ENCODE measurements at regions not wholly inside any gene's neighbourhood (a gene's known extent, or its start where the extent isn't known, plus 50 kb on each side); places are given as distances from the start of the nearest gene placed in this dataset.
"Not testable (repeated sequence)": the region's sequence is repeated elsewhere in the genome, so short reads cannot be mapped to it uniquely, and the experiment has no call there.

- in situ Hi-C loops (cut with MboI; ENCODE audit: low sequenced_read_pairs in 4 of 4), result no loop called here
- Histone ChIP-seq H3K27me3 (no peaks in the 10 kb centered on the region), H3K36me3 (no peaks in the 10 kb centered on the region), H3K27ac (no peak overlapping the region), H3K4me1 (no peaks in the 10 kb centered on the region), H3K4me3 (no peak overlapping the region), H3K9me3 (no peaks in the 10 kb centered on the region)
- DNase-seq, result no peak
- ATAC-seq, result no peak
- intact Hi-C loops (cut with DNase I; ENCODE audit: low total_unique reads), result no loop called here
- TF ChIP-seq POLR2A (IDR thresholded peaks at IDR 0.05) (no peak), CTCF (IDR thresholded peaks at IDR 0.05 in 4 of 5, conservative IDR thresholded peaks at IDR 0.05 in 1 of 5) (no peak)
These were observed 383.6 kb downstream of the BCKDHB start for GRCh38 chr6:80489911-80490635.

- DNase-seq (no peak), ATAC-seq (no peak)
- intact Hi-C loops (cut with DNase I; ENCODE audit: low total_unique reads), result no loop called here
These were observed 381.7 kb downstream of the BCKDHB start for GRCh38 chr6:80488190-80488589.

GRCh38 chr6:80485494-80485893 lies 379.0 kb downstream of the BCKDHB start:
- H3K27me3 ChIP-seq; H3K36me3 ChIP-seq; H3K4me3 ChIP-seq; H3K9me3 ChIP-seq; in situ Hi-C loops (cut with MboI; ENCODE audit: low sequenced_read_pairs in 4 of 4); H3K4me1 ChIP-seq; DNase-seq; H3K27ac ChIP-seq; intact Hi-C loops (cut with DNase I; ENCODE audit: low total_unique reads); ATAC-seq: not testable (repeated sequence)

More at GRCh38 chr6:80488190-80488589, 381.7 kb downstream of the BCKDHB start:
- in situ Hi-C loops (cut with MboI; ENCODE audit: low sequenced_read_pairs in 4 of 4), result no loop called here
- H3K4me1 ChIP-seq, result no peaks in the 10 kb centered on the region
- H3K9me3 ChIP-seq, result no peaks in the 10 kb centered on the region
- TF ChIP-seq POLR2A (IDR thresholded peaks at IDR 0.05), result no peak
- no peak for TF ChIP-seq CTCF (IDR thresholded peaks at IDR 0.05 in 4 of 5, conservative IDR thresholded peaks at IDR 0.05 in 1 of 5)
- no peaks in the 10 kb centered on the region for H3K27me3 ChIP-seq
- H3K27ac ChIP-seq, result no peak overlapping the region
- no peak overlapping the region for H3K4me3 ChIP-seq
- no peaks in the 10 kb centered on the region for H3K36me3 ChIP-seq

- ATAC-seq (no peak), DNase-seq (no peak)
- intact Hi-C loops (cut with DNase I; ENCODE audit: low total_unique reads), result no loop called here
- Histone ChIP-seq H3K4me3 (no peak overlapping the region), H3K9me3 (no peaks in the 10 kb centered on the region), H3K4me1 (no peaks in the 10 kb centered on the region), H3K27ac (no peak overlapping the region), H3K27me3 (no peaks in the 10 kb centered on the region), H3K36me3 (no peaks in the 10 kb centered on the region)
- no peak for TF ChIP-seq CTCF (IDR thresholded peaks at IDR 0.05 in 4 of 5, conservative IDR thresholded peaks at IDR 0.05 in 1 of 5)
- in situ Hi-C loops (cut with MboI; ENCODE audit: low sequenced_read_pairs in 4 of 4), result no loop called here
These were observed 375.6 kb downstream of the BCKDHB start for GRCh38 chr6:80482056-80482455.

GRCh38 chr6:80480421-80481157 lies 374.1 kb downstream of the BCKDHB start:
- Histone ChIP-seq H3K4me1 (no peaks in the 10 kb centered on the region), H3K36me3 (no peaks in the 10 kb centered on the region), H3K4me3 (no peak overlapping the region), H3K27me3 (no peaks in the 10 kb centered on the region), H3K27ac (no peak overlapping the region), H3K9me3 (no peaks in the 10 kb centered on the region)
- DNase-seq, result no peak
- in situ Hi-C loops (cut with MboI; ENCODE audit: low sequenced_read_pairs in 4 of 4), result no loop called here
- intact Hi-C loops (cut with DNase I; ENCODE audit: low total_unique reads), result no loop called here
- ATAC-seq, result no peak
- TF ChIP-seq CTCF (IDR thresholded peaks at IDR 0.05 in 4 of 5, conservative IDR thresholded peaks at IDR 0.05 in 1 of 5), result no peak
- no peak for TF ChIP-seq POLR2A (IDR thresholded peaks at IDR 0.05)

Data from gastrocnemius medialis (tissue), 4 donors.